Vagina (tissue), 2 donors: ENCODE measurements at regions not wholly inside any gene's neighbourhood (a gene's known extent, or its start where the extent isn't known, plus 50 kb on each side); places are given as distances from the start of the nearest gene placed in this dataset.

Experiments
- DNase-seq, 2 donors: peaks; one replicate each; pipeline ENCODE4 v3.0.0-alpha.2; 2017; ENCODE audit errors: extremely low spot score in 2 of 2
- H3K27ac ChIP-seq: fragments of 200-600 bp; sonication (generic); one replicate; pipeline ENCODE4 v1.5.1; 2019
- H3K27me3 ChIP-seq: fragments of 200-600 bp; sonication (generic); one replicate; pipeline ENCODE4 v1.5.1; 2019
- H3K36me3 ChIP-seq, 2 donors: fragments of 200-600 bp; sonication (generic); one replicate each; pipeline ENCODE4 v1.5.1; 2017 to 2019
- H3K4me1 ChIP-seq: fragments of 200-600 bp; sonication (generic); one replicate; pipeline ENCODE4 v1.5.1; 2019
- H3K4me3 ChIP-seq, 2 donors: fragments of 200-600 bp; sonication (generic); 1 replicate in 1 of 2; 2 replicates in 1 of 2; pipeline ENCODE4 v1.5.1; 2016 to 2019
- H3K9me3 ChIP-seq: fragments of 200-600 bp; sonication (generic); one replicate; pipeline ENCODE4 v1.5.1; 2019
- CTCF ChIP-seq, 3 experiments: fragments of 450-650 bp in 2 of 3; fragments of 200-600 bp in 1 of 3; sonication (generic) in 1 of 3; IDR thresholded peaks; one replicate each; pipeline ENCODE4 v1.5.1; 2017 to 2019; ENCODE audit warnings: antibody characterized with exemption in 3 of 3, mild to moderate bottlenecking in 2 of 3, moderate library complexity in 2 of 3
- POLR2A ChIP-seq, 2 donors: fragments of 450-650 bp; IDR thresholded peaks; one replicate each; pipeline ENCODE4 v1.6.1; 2017; ENCODE audit warnings: antibody characterized with exemption in 2 of 2, mild to moderate bottlenecking in 2 of 2, moderate library complexity in 2 of 2
- POLR2AphosphoS5 ChIP-seq, 2 donors: sonication (generic); formaldehyde crosslinking; IDR thresholded peaks; one replicate each; pipeline ENCODE4 v1.9.0; 2017; ENCODE audit warnings: antibody characterized with exemption in 2 of 2, mild to moderate bottlenecking in 2 of 2, low read depth in 1 of 2; ENCODE audit not compliant: insufficient read depth in 1 of 2
- intact Hi-C: fragments of 100-400 bp; cut with DNase I; formaldehyde crosslinking; loops from one replicate; pipeline ENCODE4 v1.15.1; 2023

- H3K27ac ChIP-seq = no peak overlapping the region
- DNase-seq = no peak
- no peak overlapping the region for H3K4me3 ChIP-seq
- TF ChIP-seq POLR2AphosphoS5 (IDR thresholded peaks at IDR 0.05; ENCODE audit: insufficient read depth in 1 of 2, low read depth in 1 of 2) = no peak
- no peak for TF ChIP-seq POLR2A (IDR thresholded peaks at IDR 0.05)
- H3K9me3 ChIP-seq = no peaks in the 10 kb centered on the region
- no peaks in the 10 kb centered on the region for H3K4me1 ChIP-seq
- no peaks in the 10 kb centered on the region for H3K36me3 ChIP-seq
- intact Hi-C loops = no loop called here
- H3K27me3 ChIP-seq = no peaks in the 10 kb centered on the region
Observed at GRCh38 chr2:191533693-191534180, 144.2 kb upstream of the NABP1 start.

GRCh38 chr2:191537921-191538320 is 140.0 kb upstream of the NABP1 start:
- TF ChIP-seq CTCF (IDR thresholded peaks at IDR 0.05) (no peak), POLR2A (IDR thresholded peaks at IDR 0.05) (no peak), POLR2AphosphoS5 (IDR thresholded peaks at IDR 0.05; ENCODE audit: insufficient read depth in 1 of 2, low read depth in 1 of 2) (no peak)
- Histone ChIP-seq H3K27me3 (no peaks in the 10 kb centered on the region), H3K4me3 (no peak overlapping the region), H3K36me3 (no peaks in the 10 kb centered on the region), H3K4me1 (no peaks in the 10 kb centered on the region), H3K27ac (no peak overlapping the region), H3K9me3 (no peaks in the 10 kb centered on the region)
- no peak for DNase-seq
- intact Hi-C loops = no loop called here

GRCh38 chr2:191538334-191538903 is 139.5 kb upstream of the NABP1 start:
- no peak overlapping the region for H3K4me3 ChIP-seq
- H3K36me3 ChIP-seq = no peaks in the 10 kb centered on the region
- H3K27me3 ChIP-seq = no peaks in the 10 kb centered on the region
- no peaks in the 10 kb centered on the region for H3K4me1 ChIP-seq
- no peak overlapping the region for H3K27ac ChIP-seq
- DNase-seq = no peak
- no peak for TF ChIP-seq CTCF (IDR thresholded peaks at IDR 0.05)
- TF ChIP-seq POLR2A (IDR thresholded peaks at IDR 0.05) = no peak
- TF ChIP-seq POLR2AphosphoS5 (IDR thresholded peaks at IDR 0.05; ENCODE audit: insufficient read depth in 1 of 2, low read depth in 1 of 2) = no peak
- no peaks in the 10 kb centered on the region for H3K9me3 ChIP-seq
- intact Hi-C loops = no loop called here

- H3K27ac ChIP-seq = no peak overlapping the region
- intact Hi-C loops = no loop called here
- no peak overlapping the region for H3K4me3 ChIP-seq
- H3K9me3 ChIP-seq = no peaks in the 10 kb centered on the region
- TF ChIP-seq POLR2A (IDR thresholded peaks at IDR 0.05) = no peak
- no peak for DNase-seq
- H3K4me1 ChIP-seq = no peaks in the 10 kb centered on the region
- H3K27me3 ChIP-seq = no peaks in the 10 kb centered on the region
- no peaks in the 10 kb centered on the region for H3K36me3 ChIP-seq
Observed at GRCh38 chr2:191539068-191539467, 138.9 kb upstream of the NABP1 start.

- intact Hi-C loops = no loop called here
Observed at GRCh38 chr2:191540681-191541080, 137.3 kb upstream of the NABP1 start.

More at GRCh38 chr2:191540681-191541080, 137.3 kb upstream of the NABP1 start:
- peaks cover 3% of the 10 kb centered on the region for H3K9me3 ChIP-seq
- no peak overlapping the region for H3K27ac ChIP-seq
- no peak for DNase-seq
- H3K36me3 ChIP-seq = no peaks in the 10 kb centered on the region
- H3K4me3 ChIP-seq = no peak overlapping the region
- H3K27me3 ChIP-seq = no peaks in the 10 kb centered on the region
- no peaks in the 10 kb centered on the region for H3K4me1 ChIP-seq
- TF ChIP-seq POLR2AphosphoS5 (IDR thresholded peaks at IDR 0.05; ENCODE audit: insufficient read depth in 1 of 2, low read depth in 1 of 2) = no peak
- TF ChIP-seq CTCF (IDR thresholded peaks at IDR 0.05) = no peak
- no peak for TF ChIP-seq POLR2A (IDR thresholded peaks at IDR 0.05)
